DMS53 (cell line): ENCODE measurements at regions not wholly inside any gene's neighbourhood (a gene's known extent, or its start where the extent isn't known, plus 50 kb on each side); places are given as distances from the start of the nearest gene placed in this dataset.
A peak's percentile ranks its signal among the peaks of the same experiment; 100 is the strongest.

Experiments
- DNase-seq: peaks from one replicate; lab custom pipeline; 2025; lab: John Stamatoyannopoulos, UW

DNA sequence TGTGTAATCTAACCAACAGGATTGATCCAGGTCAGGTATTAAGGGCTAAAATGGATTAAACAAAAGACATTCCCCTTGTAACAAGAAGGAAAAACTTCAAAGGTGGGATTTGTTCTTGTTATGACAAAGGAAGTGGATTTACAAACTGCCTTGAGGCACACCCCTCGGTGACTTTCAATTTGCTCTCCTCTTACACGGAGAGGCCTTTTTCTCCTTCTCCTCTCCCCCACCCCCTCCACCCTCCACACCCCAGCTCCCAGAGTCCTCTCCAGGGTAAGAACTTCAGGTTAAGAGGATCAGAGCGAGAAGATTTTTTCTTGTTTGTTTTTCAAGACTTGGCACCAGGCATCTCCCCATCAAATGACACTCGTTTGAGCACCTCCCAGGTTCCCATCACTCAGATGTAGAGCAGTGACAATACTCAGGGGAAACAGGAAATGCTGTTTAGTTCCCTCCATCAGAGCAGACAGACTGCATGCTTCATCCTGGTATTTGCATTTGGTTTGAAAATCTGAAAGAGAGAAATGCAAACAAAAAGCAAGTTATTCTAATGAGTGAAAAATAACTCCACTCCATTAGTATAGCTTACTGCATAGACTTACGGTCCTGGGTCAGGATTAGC lies 77.6 kb upstream of the TMEM260 start:
- no peak for DNase-seq

GRCh38 chr14:56505361-56505760 lies 74.2 kb upstream of the TMEM260 start:
- DNase-seq: no peak

- no peak for DNase-seq
These were observed 67.1 kb upstream of the TMEM260 start for GRCh38 chr14:56512521-56512920.

DNA sequence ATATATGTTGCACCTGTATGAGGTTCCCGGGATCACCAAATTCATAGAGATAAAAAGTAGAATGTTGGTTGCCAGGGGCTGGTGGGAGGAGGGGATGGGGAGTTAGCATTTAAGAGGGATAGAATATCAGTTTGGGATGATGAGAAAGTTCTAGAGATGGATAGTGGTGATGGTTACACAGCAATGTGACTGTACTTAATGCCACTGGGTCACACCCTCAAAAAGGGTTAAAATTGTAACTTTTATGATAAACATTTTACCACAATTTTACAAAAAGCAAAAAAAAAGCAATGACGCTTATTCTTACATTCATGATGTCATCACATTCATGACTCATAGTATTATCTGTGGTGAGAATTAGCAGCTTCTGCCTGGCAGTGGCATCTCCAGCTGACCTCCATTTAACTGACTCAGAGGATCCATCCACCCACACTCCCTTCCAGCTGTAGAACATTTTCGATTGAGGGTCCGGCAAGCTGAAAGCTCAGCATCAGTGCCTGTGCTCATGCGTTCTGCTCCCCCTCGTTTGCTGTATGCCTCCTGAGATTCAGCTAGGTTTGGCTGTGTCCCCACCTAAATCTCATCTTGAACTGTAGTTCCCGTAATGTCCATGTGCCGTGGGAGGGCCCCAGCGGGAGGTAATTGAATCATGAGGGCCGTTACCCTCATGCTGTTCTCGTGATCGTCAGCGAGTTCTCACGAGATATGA lies 64.8 kb upstream of the TMEM260 start:
- DNase-seq: peak; percentile 28

DNA sequence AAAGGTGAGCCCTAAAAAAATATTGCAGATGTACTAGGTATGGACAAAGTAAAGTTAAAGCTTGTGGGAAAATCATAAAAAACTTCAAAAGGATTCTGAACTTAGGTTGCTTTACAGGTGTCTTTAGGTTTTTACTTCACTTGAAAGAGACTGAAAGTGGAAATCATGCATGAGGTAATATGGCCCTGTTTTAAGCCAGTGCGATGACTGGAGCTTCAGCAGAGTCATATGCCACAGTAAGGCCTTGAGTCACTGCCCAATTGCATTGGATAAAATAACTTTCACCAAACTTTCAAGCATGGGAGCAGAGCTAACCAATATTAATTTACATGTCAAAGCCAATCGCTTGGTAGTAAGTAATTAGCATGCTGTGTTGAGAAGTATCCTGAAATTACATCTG lies 63.9 kb upstream of the TMEM260 start:
- DNase-seq: no peak

- DNase-seq: no peak
These were observed 57.2 kb upstream of the TMEM260 start for GRCh38 chr14:56522403-56522802.

DNA sequence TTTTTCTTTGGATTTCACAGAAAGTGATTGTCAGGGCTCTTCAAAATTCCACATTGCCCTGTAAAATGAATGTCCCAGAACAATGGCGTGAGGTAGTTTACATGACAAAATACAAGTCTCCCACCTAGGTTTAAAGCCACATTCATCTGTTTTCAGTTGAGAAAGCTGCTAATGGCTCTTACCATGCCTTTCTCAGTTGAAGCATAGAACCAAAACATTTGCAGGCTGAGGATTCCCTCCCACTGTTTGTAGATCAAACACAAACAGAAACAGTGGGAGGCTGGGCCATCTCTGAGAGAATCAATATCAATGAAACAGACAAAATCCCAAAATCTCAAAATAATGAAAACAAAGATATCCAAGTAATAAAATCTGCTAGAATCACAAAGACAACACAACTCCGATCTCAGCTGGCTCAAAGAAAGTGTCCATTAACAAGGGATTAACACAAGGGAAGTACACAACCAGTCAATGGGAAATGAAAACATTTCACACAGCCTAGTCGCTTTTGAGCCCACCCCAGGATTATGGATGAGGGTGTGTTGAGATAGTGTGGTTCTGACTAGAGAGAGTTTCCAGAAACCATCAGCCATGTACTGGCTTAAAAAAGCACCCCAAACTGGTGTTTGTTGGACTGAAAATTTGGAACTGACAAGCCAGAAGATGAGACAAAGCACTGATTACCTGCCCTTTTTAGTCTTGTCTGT lies 54.5 kb upstream of the TMEM260 start:
- DNase-seq: no peak

GRCh38 chr14:56528927-56529326 lies 50.7 kb upstream of the TMEM260 start:
- no peak for DNase-seq
